ENCODE measurements at regions not wholly inside any gene's neighbourhood (a gene's known extent, or its start where the extent isn't known, plus 50 kb on each side); places are given as distances from the start of the nearest gene placed in this dataset.

DNA sequence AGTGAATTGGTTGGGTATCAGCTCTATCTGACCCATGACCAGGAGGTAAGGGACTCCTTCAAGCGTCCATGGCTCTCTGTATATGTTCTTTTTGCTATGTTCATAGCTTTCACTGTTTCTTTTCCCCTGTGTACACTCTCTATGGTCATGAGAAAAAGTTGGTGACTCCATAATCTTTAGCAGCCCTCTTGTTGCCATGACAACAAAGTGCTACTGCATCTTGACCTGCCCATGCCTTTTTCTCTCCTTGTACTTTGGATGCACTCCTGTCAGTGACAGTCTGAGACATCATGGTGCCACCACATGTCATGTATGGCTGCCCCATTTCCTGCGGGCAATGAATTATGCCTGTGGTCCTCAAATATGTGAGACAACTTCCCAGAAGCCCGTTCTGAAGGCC is 280.2 kb downstream of the TMEM121 start:
- Histone ChIP-seq H3K27ac (no peak overlapping the region), H3K4me1 (no peaks in the 10 kb centered on the region), H3K4me3 (no peak overlapping the region), H3K36me3 (no peaks in the 10 kb centered on the region), H3K27me3 (no peaks in the 10 kb centered on the region), H3K9me3 (peaks cover 0 to 4% of the 10 kb centered on the region in 2 donors)
- no peak for DNase-seq
- WGBS, 2 donors (ENCODE audit: low coverage in 1 of 2), result 52% methylated on average over 3 of the region's 3 CpGs
- in situ Hi-C loops (cut with MboI; ENCODE audit: low pct_ligation_motif_present in 1 of 4, low pct_unique_long_range_greater_than_20kb in 1 of 4, low sequenced_read_pairs in 3 of 4), result no loop called here
- intact Hi-C loops (cut with DNase I; ENCODE audit: low total_unique reads), result no loop called here
- TF ChIP-seq EP300 (IDR thresholded peaks at IDR 0.05; ENCODE audit: low read depth) (no peak), POLR2AphosphoS5 (IDR thresholded peaks at IDR 0.05) (no peak), POLR2A (IDR thresholded peaks at IDR 0.05) (no peak)
- TF ChIP-seq, protein P1, sequence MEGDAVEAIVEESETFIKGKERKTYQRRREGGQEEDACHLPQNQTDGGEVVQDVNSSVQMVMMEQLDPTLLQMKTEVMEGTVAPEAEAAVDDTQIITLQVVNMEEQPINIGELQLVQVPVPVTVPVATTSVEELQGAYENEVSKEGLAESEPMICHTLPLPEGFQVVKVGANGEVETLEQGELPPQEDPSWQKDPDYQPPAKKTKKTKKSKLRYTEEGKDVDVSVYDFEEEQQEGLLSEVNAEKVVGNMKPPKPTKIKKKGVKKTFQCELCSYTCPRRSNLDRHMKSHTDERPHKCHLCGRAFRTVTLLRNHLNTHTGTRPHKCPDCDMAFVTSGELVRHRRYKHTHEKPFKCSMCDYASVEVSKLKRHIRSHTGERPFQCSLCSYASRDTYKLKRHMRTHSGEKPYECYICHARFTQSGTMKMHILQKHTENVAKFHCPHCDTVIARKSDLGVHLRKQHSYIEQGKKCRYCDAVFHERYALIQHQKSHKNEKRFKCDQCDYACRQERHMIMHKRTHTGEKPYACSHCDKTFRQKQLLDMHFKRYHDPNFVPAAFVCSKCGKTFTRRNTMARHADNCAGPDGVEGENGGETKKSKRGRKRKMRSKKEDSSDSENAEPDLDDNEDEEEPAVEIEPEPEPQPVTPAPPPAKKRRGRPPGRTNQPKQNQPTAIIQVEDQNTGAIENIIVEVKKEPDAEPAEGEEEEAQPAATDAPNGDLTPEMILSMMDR (IDR thresholded peaks at IDR 0.05), result no peak

DNA sequence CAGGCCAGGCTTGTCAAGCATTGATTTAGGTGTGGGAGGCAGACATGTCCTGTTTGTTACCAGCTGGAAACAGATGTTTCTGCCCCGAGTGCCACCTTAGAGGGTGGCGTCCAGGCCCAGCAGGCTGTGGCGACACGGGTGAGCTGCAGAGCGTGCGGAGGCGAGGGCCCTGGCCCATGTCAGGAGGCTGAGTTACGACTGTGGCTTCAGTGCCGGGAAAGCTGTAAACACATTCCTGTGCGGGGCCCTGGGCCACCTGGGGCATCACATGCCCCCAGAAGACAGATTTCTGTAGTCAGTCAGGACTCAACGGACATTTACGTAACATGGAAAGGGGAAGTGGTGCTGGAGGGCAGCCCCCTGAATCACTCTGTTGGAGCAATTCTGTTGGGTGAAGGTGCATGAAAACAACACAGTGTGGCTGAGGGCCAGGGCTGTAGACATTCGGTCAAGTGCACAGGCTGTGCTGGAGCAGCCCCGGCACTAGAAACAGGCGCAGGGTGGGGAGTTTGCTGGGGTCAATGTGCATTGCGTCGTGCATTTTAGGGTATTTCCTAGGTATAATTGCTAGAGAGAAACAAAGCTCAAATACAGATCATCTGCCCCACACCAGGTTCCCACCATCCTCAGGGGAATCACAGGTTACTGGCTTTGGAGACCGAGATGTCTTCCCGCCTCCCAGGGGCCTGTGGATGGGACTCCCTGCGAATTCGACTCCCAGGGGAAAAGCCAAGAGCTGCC is 291.8 kb downstream of the TMEM121 start:
- Histone ChIP-seq H3K9me3 (no peaks in the 10 kb centered on the region), H3K27ac (no peak overlapping the region), H3K27me3 (no peaks in the 10 kb centered on the region), H3K36me3 (no peaks in the 10 kb centered on the region), H3K4me1 (no peaks in the 10 kb centered on the region), H3K4me3 (no peak overlapping the region)
- peak; percentile 16 for DNase-seq
- intact Hi-C loops (cut with DNase I; ENCODE audit: low total_unique reads) (no loop called here), in situ Hi-C loops (cut with MboI; ENCODE audit: low pct_ligation_motif_present in 1 of 4, low pct_unique_long_range_greater_than_20kb in 1 of 4, low sequenced_read_pairs in 3 of 4) (no loop called here)
- no peak for TF ChIP-seq POLR2AphosphoS5 (IDR thresholded peaks at IDR 0.05)
- TF ChIP-seq EP300 (IDR thresholded peaks at IDR 0.05; ENCODE audit: low read depth), result no peak
- no peak for TF ChIP-seq POLR2A (IDR thresholded peaks at IDR 0.05)
- TF ChIP-seq, protein P1 (IDR thresholded peaks at IDR 0.05), result no peak
- 70 to 74% methylated on average over 3 to 18 of the region's 21 CpGs for WGBS, 2 donors (ENCODE audit: low coverage in 1 of 2)

DNA sequence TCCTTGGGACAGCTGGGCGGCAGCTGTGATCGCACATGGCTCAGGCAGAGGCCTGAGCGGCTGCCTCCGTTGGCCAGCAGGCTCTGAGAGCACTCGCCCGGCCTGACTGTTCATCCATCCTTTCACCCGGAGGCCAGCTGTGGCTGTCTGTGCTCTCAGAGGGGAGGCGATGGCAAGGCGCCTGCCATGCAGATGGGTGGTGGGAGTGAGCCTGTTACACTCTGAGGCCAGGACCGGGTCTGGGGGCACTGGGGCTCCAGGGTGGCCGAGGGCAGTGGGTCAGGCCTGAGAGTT is 292.3 kb downstream of the TMEM121 start:
- no peak overlapping the region for H3K4me3 ChIP-seq
- WGBS, 2 donors (ENCODE audit: low coverage in 1 of 2), result 68% methylated on average over 10 of the region's 11 CpGs; no CpG with 5 or more reads in 1 of the 2 donors
- intact Hi-C loops (cut with DNase I; ENCODE audit: low total_unique reads), result no loop called here
- H3K27me3 ChIP-seq, result no peaks in the 10 kb centered on the region
- H3K4me1 ChIP-seq, result no peaks in the 10 kb centered on the region
- H3K27ac ChIP-seq, result no peak overlapping the region
- in situ Hi-C loops (cut with MboI; ENCODE audit: low pct_ligation_motif_present in 1 of 4, low pct_unique_long_range_greater_than_20kb in 1 of 4, low sequenced_read_pairs in 3 of 4), result no loop called here
- H3K36me3 ChIP-seq, result no peaks in the 10 kb centered on the region
- H3K9me3 ChIP-seq, result no peaks in the 10 kb centered on the region
- TF ChIP-seq POLR2AphosphoS5 (IDR thresholded peaks at IDR 0.05) (no peak), POLR2A (IDR thresholded peaks at IDR 0.05) (no peak), EP300 (IDR thresholded peaks at IDR 0.05; ENCODE audit: low read depth) (no peak)
- TF ChIP-seq, protein P1 (IDR thresholded peaks at IDR 0.05), result no peak
- no peak for DNase-seq

DNA sequence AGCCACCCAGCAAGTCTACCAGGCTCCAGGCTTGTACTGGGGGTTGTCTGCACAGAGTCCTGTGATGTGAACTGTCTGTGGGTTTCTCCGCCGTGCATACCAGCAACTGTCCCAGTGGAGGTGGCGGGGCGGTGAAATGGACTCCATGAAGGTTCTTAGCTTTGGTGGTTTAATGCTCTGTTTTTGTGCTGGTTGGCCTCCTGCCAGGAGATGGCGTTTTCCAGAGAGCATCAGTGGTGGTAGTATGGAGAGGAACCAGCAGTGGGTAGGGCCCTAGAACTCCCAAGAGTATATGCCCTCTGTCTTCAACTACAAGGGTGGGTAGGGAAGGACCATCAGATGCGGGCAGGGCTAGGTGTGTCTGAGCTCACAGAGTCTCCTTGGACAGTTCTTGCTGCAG is 303.8 kb downstream of the TMEM121 start:
- no peak for TF ChIP-seq POLR2A (IDR thresholded peaks at IDR 0.05)
- no peak for TF ChIP-seq EP300 (IDR thresholded peaks at IDR 0.05; ENCODE audit: low read depth)
- TF ChIP-seq, protein P1 (IDR thresholded peaks at IDR 0.05), result no peak
- no peak for TF ChIP-seq POLR2AphosphoS5 (IDR thresholded peaks at IDR 0.05)
- WGBS, 2 donors (ENCODE audit: low coverage in 1 of 2), result 77 to 100% methylated on average over 1 to 6 of the region's 6 CpGs
- Histone ChIP-seq H3K27me3 (no peaks in the 10 kb centered on the region), H3K9me3 (no peaks in the 10 kb centered on the region), H3K4me3 (no peak overlapping the region), H3K27ac (no peak overlapping the region), H3K36me3 (no peaks in the 10 kb centered on the region), H3K4me1 (no peaks in the 10 kb centered on the region)
- DNase-seq, result no peak
- in situ Hi-C loops (cut with MboI; ENCODE audit: low pct_ligation_motif_present in 1 of 4, low pct_unique_long_range_greater_than_20kb in 1 of 4, low sequenced_read_pairs in 3 of 4), result no loop called here
- intact Hi-C loops (cut with DNase I; ENCODE audit: low total_unique reads), result no loop called here
